Aorta (tissue), 5 donors: ENCODE measurements at regions not wholly inside any gene's neighbourhood (a gene's known extent, or its start where the extent isn't known, plus 50 kb on each side); places are given as distances from the start of the nearest gene placed in this dataset.
A peak's percentile ranks its signal among the peaks of the same experiment; 100 is the strongest.

Experiments
- ATAC-seq: fragments of 200-7000 bp; cut with Tn5 transposase; one replicate; pipeline ENCODE4 v1.9.1; 2022; ENCODE audit warnings: moderate library complexity; ENCODE audit not compliant: low FRiP score
- DNase-seq, 2 donors: peaks; one replicate each; pipeline ENCODE4 v3.0.0-alpha.2; 2020
- H3K27ac ChIP-seq, 2 donors: one replicate each; pipeline ENCODE4 v1.5.1; 2013; ENCODE audit warnings: low read length in 2 of 2, mild to moderate bottlenecking in 2 of 2, moderate library complexity in 2 of 2, control low read depth in 1 of 2, inconsistent platforms in 1 of 2, low read depth in 1 of 2
- H3K27me3 ChIP-seq, 2 donors: one replicate each; pipeline ENCODE4 v1.6.1; 2013; ENCODE audit warnings: control low read depth in 1 of 2, low read length in 1 of 2, mild to moderate bottlenecking in 1 of 2, moderate library complexity in 1 of 2; ENCODE audit not compliant: insufficient read depth in 2 of 2, control insufficient read depth in 1 of 2
- H3K36me3 ChIP-seq, 2 donors: one replicate each; pipeline ENCODE4 v1.6.1; 2013; ENCODE audit warnings: control low read depth in 1 of 2, low read length in 1 of 2, mild to moderate bottlenecking in 1 of 2; ENCODE audit not compliant: insufficient read depth in 2 of 2, control insufficient read depth in 1 of 2
- H3K4me1 ChIP-seq, 2 donors: one replicate each; pipeline ENCODE4 v1.6.1; 2013; ENCODE audit warnings: low read length in 2 of 2, control low read depth in 1 of 2, mild to moderate bottlenecking in 1 of 2, moderate library complexity in 1 of 2; ENCODE audit not compliant: insufficient read depth in 2 of 2, control insufficient read depth in 1 of 2
- H3K4me3 ChIP-seq, 2 donors: one replicate each; pipeline ENCODE4 v1.5.1; 2013; ENCODE audit warnings: low read length in 2 of 2, control low read depth in 1 of 2, mild to moderate bottlenecking in 1 of 2
- H3K9me3 ChIP-seq: one replicate; pipeline ENCODE4 v1.6.1; 2013; ENCODE audit warnings: mild to moderate bottlenecking, low read length; ENCODE audit not compliant: control insufficient read depth
- WGBS, 2 donors: extraction: QIAGEN DNeasy Blood & Tissue Kit; methylation state at CpG; one replicate each; pipeline ENCODE4 v1.1.7; 2013; 5-methylcytosine and 5-hydroxymethylcytosine counted together
- intact Hi-C, 2 donors: fragments of 100-400 bp; cut with DNase I; formaldehyde crosslinking; loops; one replicate each; pipeline versions ENCODE4 v1.14.2 to v1.15.0; 2022
- donor health status: healthy with polysubstance abuse.
- donor health status: Bipolar disorder and iron deficiency.
- donor health status: DM: no; HTN: no; CAD: no.
- donor health status: DM: no; HTN: no; CAD: no.
- donor health status: DM: yes; HTN: yes; CAD: no.

GRCh38 chr11:70493089-70493474 lies 94.8 kb downstream of the CTTN start:
- H3K36me3 ChIP-seq = no peaks in the 10 kb centered on the region
- H3K4me1 ChIP-seq = no peaks in the 10 kb centered on the region
- intact Hi-C loops = no loop called here
- H3K4me3 ChIP-seq = no peak overlapping the region
- no peak overlapping the region for H3K27ac ChIP-seq
- 80 to 82% methylated on average over 3 of the region's 3 CpGs for WGBS, 2 donors
- H3K9me3 ChIP-seq = peaks cover 5% of the 10 kb centered on the region
- DNase-seq = peak in 1 of 2 donors; percentile 15
- H3K27me3 ChIP-seq = no peaks in the 10 kb centered on the region
- ATAC-seq = no peak

- no peaks in the 10 kb centered on the region for H3K36me3 ChIP-seq
- 95 to 98% methylated on average over 8 of the region's 8 CpGs for WGBS, 2 donors
- H3K4me3 ChIP-seq = no peak overlapping the region
- peaks cover 5% of the 10 kb centered on the region for H3K9me3 ChIP-seq
- ATAC-seq = no peak
- H3K27me3 ChIP-seq = no peaks in the 10 kb centered on the region
- no peak overlapping the region for H3K27ac ChIP-seq
- peak; percentile 17 to 56 for DNase-seq
- intact Hi-C loops = no loop called here
- no peaks in the 10 kb centered on the region for H3K4me1 ChIP-seq
These were observed 95.6 kb downstream of the CTTN start for GRCh38 chr11:70493891-70494290.

GRCh38 chr11:70494559-70495350 lies 96.4 kb downstream of the CTTN start:
- WGBS, 2 donors = 91 to 96% methylated on average over 15 of the region's 15 CpGs
- Histone ChIP-seq H3K9me3 (peaks cover 5% of the 10 kb centered on the region), H3K27me3 (no peaks in the 10 kb centered on the region), H3K27ac (no peak overlapping the region), H3K4me3 (no peak overlapping the region), H3K4me1 (no peaks in the 10 kb centered on the region), H3K36me3 (no peaks in the 10 kb centered on the region)
- peak; percentile 41 to 52 for DNase-seq
- ATAC-seq = no peak
- intact Hi-C loops = no loop called here

GRCh38 chr11:70495351-70496310 lies 97.3 kb downstream of the CTTN start:
- DNase-seq = peak; percentile 26 to 61
- intact Hi-C loops = no loop called here
- Histone ChIP-seq H3K4me3 (no peak overlapping the region), H3K9me3 (peaks cover 5% of the 10 kb centered on the region), H3K27me3 (no peaks in the 10 kb centered on the region), H3K36me3 (no peaks in the 10 kb centered on the region), H3K4me1 (no peaks in the 10 kb centered on the region), H3K27ac (no peak overlapping the region)
- ATAC-seq = no peak
- 94% methylated on average over 20 to 22 of the region's 22 CpGs for WGBS, 2 donors

- no peak overlapping the region for H3K4me3 ChIP-seq
- DNase-seq (peak; percentile 23 to 62), ATAC-seq (no peak)
- no peaks in the 10 kb centered on the region for H3K4me1 ChIP-seq
- no peak overlapping the region for H3K27ac ChIP-seq
- no peaks in the 10 kb centered on the region for H3K9me3 ChIP-seq
- no peaks in the 10 kb centered on the region for H3K27me3 ChIP-seq
- 83 to 85% methylated on average over 16 of the region's 16 CpGs for whole genome bisulfite sequencing, 2 donors
- no peaks in the 10 kb centered on the region for H3K36me3 ChIP-seq
- intact Hi-C loops = no loop called here
These were observed 98.5 kb downstream of the CTTN start for GRCh38 chr11:70496591-70497535.

- Histone ChIP-seq H3K36me3 (no peaks in the 10 kb centered on the region), H3K4me1 (no peaks in the 10 kb centered on the region), H3K27me3 (no peaks in the 10 kb centered on the region), H3K9me3 (no peaks in the 10 kb centered on the region), H3K27ac (no peak overlapping the region), H3K4me3 (no peak overlapping the region)
- peak; percentile 33 to 37 for DNase-seq
- intact Hi-C loops = no loop called here
- ATAC-seq = no peak
- 84 to 87% methylated on average over 8 of the region's 8 CpGs for WGBS, 2 donors
These were observed 99.3 kb downstream of the CTTN start for GRCh38 chr11:70497536-70498075.

- Histone ChIP-seq H3K27me3 (no peaks in the 10 kb centered on the region), H3K36me3 (no peaks in the 10 kb centered on the region), H3K9me3 (no peaks in the 10 kb centered on the region), H3K27ac (no peak overlapping the region), H3K4me1 (no peaks in the 10 kb centered on the region), H3K4me3 (no peak overlapping the region)
- intact Hi-C loops = no loop called here
- DNase-seq (peak; percentile 18 to 51), ATAC-seq (no peak)
- WGBS, 2 donors = 76 to 84% methylated on average over 7 of the region's 7 CpGs
These were observed 99.8 kb downstream of the CTTN start for GRCh38 chr11:70498171-70498571.
